SK-N-SH (cell line): ENCODE measurements at regions not wholly inside any gene's neighbourhood (a gene's known extent, or its start where the extent isn't known, plus 50 kb on each side); places are given as distances from the start of the nearest gene placed in this dataset.

ENCODE experiments used
- CTCF ChIP-seq: fragments of 200-600 bp; sonication (generic); IDR thresholded peaks from 2 replicates; pipeline ENCODE4 v1.6.1; 2017; ENCODE audit warnings: antibody characterized with exemption, mild to moderate bottlenecking, moderate library complexity
- NFIC ChIP-seq: IDR thresholded peaks from 2 replicates; pipeline ENCODE4 v1.4.0; 2012; ENCODE audit warnings: borderline replicate concordance

GRCh38 chr5:118467103-118467502 is 521.2 kb downstream of the DTWD2 start:
- TF ChIP-seq CTCF (no peak), NFIC (no peak)
